ENCODE measurements at regions not wholly inside any gene's neighbourhood (a gene's known extent, or its start where the extent isn't known, plus 50 kb on each side); places are given as distances from the start of the nearest gene placed in this dataset.

DNA sequence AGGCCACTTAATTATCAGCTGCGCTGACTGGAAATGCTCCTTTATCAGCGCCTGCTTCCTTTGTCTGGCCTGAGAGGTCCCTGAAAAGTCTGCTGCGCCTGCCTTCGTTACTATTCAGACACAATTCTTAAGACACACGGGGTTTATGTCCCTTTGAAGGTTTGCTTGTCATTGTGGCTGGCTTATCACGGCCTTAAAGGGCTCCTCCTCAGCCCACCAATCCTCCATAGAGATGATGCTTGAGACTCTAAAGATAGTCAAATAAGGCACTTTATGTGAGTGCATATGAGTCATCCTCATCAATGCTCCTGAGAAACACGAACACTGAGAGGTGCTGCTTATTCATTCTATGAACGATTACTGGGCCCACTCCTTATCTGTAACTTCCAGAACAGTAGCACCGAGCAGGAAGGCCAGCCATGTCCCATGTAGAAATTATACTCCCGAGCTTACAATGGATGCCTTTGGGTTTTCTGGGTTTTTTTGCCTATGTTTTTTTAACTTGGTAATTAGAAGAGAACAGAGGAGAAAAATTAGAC lies 1268.2 kb upstream of the TMEM132C start:
- DNase-seq: no peak
- TF ChIP-seq, protein P1, sequence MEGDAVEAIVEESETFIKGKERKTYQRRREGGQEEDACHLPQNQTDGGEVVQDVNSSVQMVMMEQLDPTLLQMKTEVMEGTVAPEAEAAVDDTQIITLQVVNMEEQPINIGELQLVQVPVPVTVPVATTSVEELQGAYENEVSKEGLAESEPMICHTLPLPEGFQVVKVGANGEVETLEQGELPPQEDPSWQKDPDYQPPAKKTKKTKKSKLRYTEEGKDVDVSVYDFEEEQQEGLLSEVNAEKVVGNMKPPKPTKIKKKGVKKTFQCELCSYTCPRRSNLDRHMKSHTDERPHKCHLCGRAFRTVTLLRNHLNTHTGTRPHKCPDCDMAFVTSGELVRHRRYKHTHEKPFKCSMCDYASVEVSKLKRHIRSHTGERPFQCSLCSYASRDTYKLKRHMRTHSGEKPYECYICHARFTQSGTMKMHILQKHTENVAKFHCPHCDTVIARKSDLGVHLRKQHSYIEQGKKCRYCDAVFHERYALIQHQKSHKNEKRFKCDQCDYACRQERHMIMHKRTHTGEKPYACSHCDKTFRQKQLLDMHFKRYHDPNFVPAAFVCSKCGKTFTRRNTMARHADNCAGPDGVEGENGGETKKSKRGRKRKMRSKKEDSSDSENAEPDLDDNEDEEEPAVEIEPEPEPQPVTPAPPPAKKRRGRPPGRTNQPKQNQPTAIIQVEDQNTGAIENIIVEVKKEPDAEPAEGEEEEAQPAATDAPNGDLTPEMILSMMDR (IDR thresholded peaks at IDR 0.05; ENCODE audit: low read depth, low read length, missing control alignments): no peak
- Histone ChIP-seq H3K27me3 (replicated peaks) (no peaks in the 10 kb centered on the region), H3K36me3 (replicated peaks) (no peaks in the 10 kb centered on the region), H3K27ac (no peak overlapping the region), H3K4me3 (ENCODE audit: low read depth, low read length) (no peak overlapping the region)
- in situ Hi-C loops (cut with HindIII; ENCODE audit: low pct_ligation_motif_present, low sequenced_read_pairs): no loop called here

DNA sequence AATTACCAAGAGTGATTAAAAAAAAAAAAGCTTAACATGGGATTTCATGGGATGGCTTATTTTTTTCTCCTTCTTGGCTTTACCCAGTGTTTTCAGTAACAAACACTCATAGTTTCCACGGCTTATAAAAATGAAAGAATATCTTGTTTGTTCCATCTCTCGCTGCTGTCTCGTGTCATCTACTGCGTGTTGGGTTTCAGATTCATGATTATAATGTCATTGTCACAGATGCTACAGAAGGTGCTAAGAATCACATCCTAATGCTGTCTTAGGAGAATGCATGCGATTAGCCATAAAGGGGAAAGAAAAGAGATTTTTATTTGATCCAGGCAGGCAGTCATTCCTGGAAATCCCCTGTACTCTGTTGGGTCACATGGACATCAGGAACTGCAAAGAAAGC lies 1267.6 kb upstream of the TMEM132C start:
- no peak for DNase-seq
- H3K4me3 ChIP-seq (ENCODE audit: low read depth, low read length): no peak overlapping the region
- TF ChIP-seq, protein P1 (IDR thresholded peaks at IDR 0.05; ENCODE audit: low read depth, low read length, missing control alignments): no peak
- no peaks in the 10 kb centered on the region for H3K36me3 ChIP-seq (replicated peaks)
- H3K27ac ChIP-seq: no peak overlapping the region
- in situ Hi-C loops (cut with HindIII; ENCODE audit: low pct_ligation_motif_present, low sequenced_read_pairs): no loop called here
- H3K27me3 ChIP-seq (replicated peaks): no peaks in the 10 kb centered on the region

DNA sequence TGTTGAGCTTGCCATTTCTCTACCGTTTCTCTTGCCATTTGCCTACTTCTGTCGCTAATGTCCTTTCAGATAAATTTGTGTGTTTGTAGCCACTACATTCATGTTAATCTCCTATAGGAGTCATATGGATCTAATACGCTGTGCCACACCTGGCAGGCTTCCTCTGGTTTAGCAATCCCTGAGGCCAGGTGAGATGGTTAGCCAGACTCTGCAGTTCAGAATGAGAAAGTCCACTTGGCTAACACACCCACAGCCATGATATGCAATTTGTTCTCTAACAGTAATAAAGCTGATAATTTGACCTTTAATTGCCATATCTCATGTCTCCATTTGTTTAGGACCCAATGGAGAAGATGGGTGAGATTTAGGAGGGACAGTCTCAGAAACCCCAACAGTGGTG lies 1261.6 kb upstream of the TMEM132C start:
- H3K4me3 ChIP-seq (ENCODE audit: low read depth, low read length): no peak overlapping the region
- no peak overlapping the region for H3K27ac ChIP-seq
- no peaks in the 10 kb centered on the region for H3K27me3 ChIP-seq (replicated peaks)
- H3K36me3 ChIP-seq (replicated peaks): no peaks in the 10 kb centered on the region
- in situ Hi-C loops (cut with HindIII; ENCODE audit: low pct_ligation_motif_present, low sequenced_read_pairs): no loop called here
- no peak for DNase-seq
- TF ChIP-seq, protein P1 (IDR thresholded peaks at IDR 0.05; ENCODE audit: low read depth, low read length, missing control alignments): no peak

DNA sequence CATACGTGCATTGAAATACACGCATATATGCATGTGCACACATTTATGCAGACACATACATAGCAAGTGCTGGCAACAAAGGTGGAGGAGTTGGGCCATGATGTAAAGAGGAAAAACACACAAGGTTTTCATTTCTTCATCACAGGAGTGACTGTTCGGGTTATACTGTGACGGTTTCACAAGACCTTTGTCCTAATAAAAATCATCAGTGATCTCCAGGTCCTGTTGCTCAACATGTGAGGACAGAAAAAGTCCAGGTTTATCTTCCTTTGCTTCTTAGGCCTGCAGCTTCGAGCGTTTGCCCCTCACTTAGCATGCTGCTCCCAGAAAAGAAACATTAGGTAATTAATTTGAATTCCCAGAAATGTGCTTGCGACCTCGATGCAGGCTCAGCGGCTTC lies 1260.0 kb upstream of the TMEM132C start:
- DNase-seq: no peak
- Histone ChIP-seq H3K27me3 (replicated peaks) (no peaks in the 10 kb centered on the region), H3K27ac (no peak overlapping the region), H3K36me3 (replicated peaks) (no peaks in the 10 kb centered on the region), H3K4me3 (ENCODE audit: low read depth, low read length) (no peak overlapping the region)
- TF ChIP-seq, protein P1 (IDR thresholded peaks at IDR 0.05; ENCODE audit: low read depth, low read length, missing control alignments): no peak
- in situ Hi-C loops (cut with HindIII; ENCODE audit: low pct_ligation_motif_present, low sequenced_read_pairs): no loop called here

DNA sequence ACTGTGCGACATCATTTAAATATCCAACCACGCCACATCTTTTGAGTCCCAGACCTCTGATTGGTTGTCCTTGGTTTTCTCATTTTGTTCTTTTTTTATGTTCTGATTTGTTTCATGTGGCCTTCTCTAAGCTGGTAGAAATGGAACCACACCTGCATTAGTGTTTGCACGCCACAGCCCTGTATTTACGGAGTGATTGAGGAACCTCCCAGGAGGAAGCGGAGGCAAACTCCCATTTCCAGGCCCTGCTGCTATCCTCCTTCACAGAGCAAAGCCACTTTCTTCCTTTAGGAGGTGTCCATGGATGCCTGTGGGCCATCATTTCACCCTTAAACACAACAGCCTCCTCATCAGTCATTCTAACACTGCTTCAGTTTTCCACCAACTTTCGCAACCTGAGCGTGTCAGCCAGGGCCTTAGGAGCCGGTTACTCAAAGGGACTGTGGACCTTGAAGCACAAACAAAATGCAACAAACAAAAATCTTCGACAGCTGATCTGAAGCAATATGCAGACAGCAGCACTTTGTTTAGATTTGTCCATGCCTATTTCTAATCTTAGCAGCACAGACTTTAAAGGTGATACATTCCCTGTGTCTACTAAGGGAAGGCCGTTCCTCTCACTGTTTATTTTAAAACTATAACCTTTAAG lies 1258.1 kb upstream of the TMEM132C start:
- TF ChIP-seq, protein P1 (IDR thresholded peaks at IDR 0.05; ENCODE audit: low read depth, low read length, missing control alignments): no peak
- Histone ChIP-seq H3K36me3 (replicated peaks) (no peaks in the 10 kb centered on the region), H3K27ac (no peak overlapping the region), H3K27me3 (replicated peaks) (no peaks in the 10 kb centered on the region), H3K4me3 (ENCODE audit: low read depth, low read length) (no peak overlapping the region)
- no peak for DNase-seq
- in situ Hi-C loops (cut with HindIII; ENCODE audit: low pct_ligation_motif_present, low sequenced_read_pairs): no loop called here

DNA sequence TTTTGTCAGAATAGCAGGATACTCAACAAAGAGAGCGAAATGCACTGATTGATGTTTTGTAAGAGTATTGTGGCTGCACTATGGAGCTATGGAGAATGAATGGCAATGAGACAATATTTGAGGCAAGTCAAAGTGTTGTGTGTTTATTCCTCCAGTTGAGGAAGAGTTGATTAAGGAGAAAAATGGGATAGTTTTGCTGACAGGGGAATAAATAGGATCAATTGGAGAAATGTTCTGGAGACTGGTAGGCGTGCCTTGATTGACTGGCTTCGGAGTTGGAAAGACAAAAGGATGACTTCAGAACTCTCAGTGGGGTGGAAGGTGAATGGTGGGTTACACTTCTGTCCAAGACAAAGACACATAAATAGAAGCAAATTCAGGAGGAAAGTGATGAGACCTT lies 1254.9 kb upstream of the TMEM132C start:
- Histone ChIP-seq H3K36me3 (replicated peaks) (no peaks in the 10 kb centered on the region), H3K27me3 (replicated peaks) (no peaks in the 10 kb centered on the region), H3K27ac (no peak overlapping the region), H3K4me3 (ENCODE audit: low read depth, low read length) (no peak overlapping the region)
- in situ Hi-C loops (cut with HindIII; ENCODE audit: low pct_ligation_motif_present, low sequenced_read_pairs): no loop called here
- no peak for DNase-seq
- TF ChIP-seq, protein P1 (IDR thresholded peaks at IDR 0.05; ENCODE audit: low read depth, low read length, missing control alignments): no peak
